ENCODE measurements at regions not wholly inside any gene's neighbourhood (a gene's known extent, or its start where the extent isn't known, plus 50 kb on each side); places are given as distances from the start of the nearest gene placed in this dataset.

- ChIA-PET POLR2A (no interaction called here), CTCF (no interaction called here)
- DNase-seq (ENCODE audit: extremely low spot score): no peak
- TF ChIP-seq, protein P1, sequence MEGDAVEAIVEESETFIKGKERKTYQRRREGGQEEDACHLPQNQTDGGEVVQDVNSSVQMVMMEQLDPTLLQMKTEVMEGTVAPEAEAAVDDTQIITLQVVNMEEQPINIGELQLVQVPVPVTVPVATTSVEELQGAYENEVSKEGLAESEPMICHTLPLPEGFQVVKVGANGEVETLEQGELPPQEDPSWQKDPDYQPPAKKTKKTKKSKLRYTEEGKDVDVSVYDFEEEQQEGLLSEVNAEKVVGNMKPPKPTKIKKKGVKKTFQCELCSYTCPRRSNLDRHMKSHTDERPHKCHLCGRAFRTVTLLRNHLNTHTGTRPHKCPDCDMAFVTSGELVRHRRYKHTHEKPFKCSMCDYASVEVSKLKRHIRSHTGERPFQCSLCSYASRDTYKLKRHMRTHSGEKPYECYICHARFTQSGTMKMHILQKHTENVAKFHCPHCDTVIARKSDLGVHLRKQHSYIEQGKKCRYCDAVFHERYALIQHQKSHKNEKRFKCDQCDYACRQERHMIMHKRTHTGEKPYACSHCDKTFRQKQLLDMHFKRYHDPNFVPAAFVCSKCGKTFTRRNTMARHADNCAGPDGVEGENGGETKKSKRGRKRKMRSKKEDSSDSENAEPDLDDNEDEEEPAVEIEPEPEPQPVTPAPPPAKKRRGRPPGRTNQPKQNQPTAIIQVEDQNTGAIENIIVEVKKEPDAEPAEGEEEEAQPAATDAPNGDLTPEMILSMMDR (IDR thresholded peaks at IDR 0.05; ENCODE audit: control extremely low read depth, extremely low read depth, low read depth, missing control alignments): no peak
These were observed 527.0 kb upstream of the ATP2B1 start for GRCh38 chr12:90235642-90236041.

GRCh38 chr12:90234472-90234871 lies 525.8 kb upstream of the ATP2B1 start:
- POLR2A ChIA-PET: no interaction called here
- no peak for DNase-seq (ENCODE audit: extremely low spot score)
- CTCF ChIA-PET: no interaction called here
- TF ChIP-seq, protein P1 (IDR thresholded peaks at IDR 0.05; ENCODE audit: control extremely low read depth, extremely low read depth, low read depth, missing control alignments): no peak

- ChIA-PET CTCF (no interaction called here), POLR2A (no interaction called here)
- TF ChIP-seq, protein P1 (IDR thresholded peaks at IDR 0.05; ENCODE audit: control extremely low read depth, extremely low read depth, low read depth, missing control alignments): no peak
- DNase-seq (ENCODE audit: extremely low spot score): no peak
These were observed 524.8 kb upstream of the ATP2B1 start for GRCh38 chr12:90233168-90234100.

DNA sequence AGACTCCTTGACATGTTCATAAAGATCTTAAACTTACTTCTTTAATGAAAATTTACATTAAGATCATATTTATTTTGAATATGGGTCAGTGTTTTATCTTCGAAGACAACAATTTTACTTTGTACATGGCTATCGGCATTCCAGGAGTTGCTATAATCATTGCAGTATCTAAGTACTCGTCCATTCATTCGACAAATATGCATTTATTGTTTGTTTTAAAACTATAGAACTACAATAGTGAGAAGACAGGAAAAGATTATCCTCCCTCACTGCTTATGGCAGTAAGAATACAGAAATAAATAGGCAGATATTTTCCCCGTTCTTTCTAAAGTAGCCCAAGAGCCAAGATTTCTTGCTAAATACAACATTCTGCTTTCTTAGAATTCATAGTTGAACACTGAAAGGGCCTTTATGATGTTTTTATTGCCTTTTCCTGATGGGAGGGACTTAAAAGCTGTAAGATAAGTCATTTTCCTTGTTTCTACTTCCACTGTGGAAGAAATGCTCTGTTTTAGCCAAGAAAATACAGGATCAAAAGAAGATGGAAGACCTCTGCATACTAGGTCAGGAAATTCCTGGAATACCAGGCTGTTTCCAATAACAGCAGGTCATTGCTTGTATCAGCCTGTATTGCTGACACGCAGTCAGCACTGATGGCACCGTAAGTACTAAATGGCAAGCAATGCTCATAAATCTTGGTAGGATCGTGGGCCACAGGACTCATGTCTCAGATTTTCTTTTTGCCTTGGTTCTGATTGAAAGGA lies 521.0 kb upstream of the ATP2B1 start:
- POLR2A ChIA-PET: no interaction called here
- CTCF ChIA-PET: no interaction called here
- no peak for DNase-seq (ENCODE audit: extremely low spot score)

GRCh38 chr12:90226211-90226610 lies 517.6 kb upstream of the ATP2B1 start:
- ChIA-PET CTCF (interaction anchor here (1.7 kb wide), 1 partner anchor 10 kb away, joined by 7 read pairs; no protein-coding TSS in a partner anchor), POLR2A (no interaction called here)
- no peak for DNase-seq (ENCODE audit: extremely low spot score)
- TF ChIP-seq, protein P1 (IDR thresholded peaks at IDR 0.05; ENCODE audit: control extremely low read depth, extremely low read depth, low read depth, missing control alignments): no peak

More for the DNA sequence above, 521.0 kb upstream of the ATP2B1 start:
- TF ChIP-seq, protein P1 (IDR thresholded peaks at IDR 0.05; ENCODE audit: control extremely low read depth, extremely low read depth, low read depth, missing control alignments): no peak

DNA sequence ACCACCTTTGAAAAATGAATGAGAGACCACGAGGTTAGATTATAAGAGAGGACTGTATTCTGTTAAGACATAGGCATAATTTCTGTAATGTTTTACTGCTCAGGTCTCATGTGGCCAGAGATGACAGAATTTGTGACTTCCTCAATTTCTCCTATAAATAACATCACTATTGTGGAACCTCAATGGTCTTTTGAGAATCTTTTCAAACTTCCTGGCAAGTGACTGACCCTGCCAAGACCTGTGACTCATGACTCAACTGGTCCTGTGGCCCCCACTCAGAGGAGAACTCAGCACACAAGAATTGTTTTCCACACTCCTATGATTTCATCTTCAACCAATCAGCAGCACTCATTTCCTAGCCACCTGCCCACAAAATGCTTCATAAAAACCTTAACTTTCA lies 508.2 kb upstream of the ATP2B1 start:
- TF ChIP-seq, protein P1 (IDR thresholded peaks at IDR 0.05; ENCODE audit: control extremely low read depth, extremely low read depth, low read depth, missing control alignments): no peak
- ChIA-PET CTCF (interaction anchor here (2.2 kb wide), 1 partner anchor 9 kb away, joined by 7 read pairs; no protein-coding TSS in a partner anchor), POLR2A (no interaction called here)
- DNase-seq (ENCODE audit: extremely low spot score): no peak

Measured in GM10248 (cell line).